ENCODE measurements at regions not wholly inside any gene's neighbourhood (a gene's known extent, or its start where the extent isn't known, plus 50 kb on each side); places are given as distances from the start of the nearest gene placed in this dataset.

DNA sequence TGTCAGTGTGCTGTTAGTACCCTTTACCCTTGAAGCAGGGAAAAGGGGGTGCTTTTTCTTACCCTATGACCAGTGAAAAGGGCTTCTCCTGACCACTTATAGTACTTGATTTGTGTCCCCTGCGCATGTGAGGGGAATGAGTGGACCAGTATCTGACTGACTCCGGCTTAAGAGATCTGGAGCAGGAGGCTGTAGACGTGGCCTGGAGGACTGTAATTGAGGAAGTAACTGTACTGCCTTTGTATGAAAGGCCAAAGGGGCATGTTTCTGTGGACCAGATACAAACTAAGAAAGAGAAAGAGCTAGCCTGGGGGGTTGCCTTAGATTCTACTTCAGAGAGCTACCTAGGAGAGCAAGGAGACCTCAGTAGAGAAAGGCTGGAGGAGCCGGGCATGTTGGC lies 89.9 kb upstream of the TBL1XR1 start (continued):
- TF ChIP-seq, protein P1, sequence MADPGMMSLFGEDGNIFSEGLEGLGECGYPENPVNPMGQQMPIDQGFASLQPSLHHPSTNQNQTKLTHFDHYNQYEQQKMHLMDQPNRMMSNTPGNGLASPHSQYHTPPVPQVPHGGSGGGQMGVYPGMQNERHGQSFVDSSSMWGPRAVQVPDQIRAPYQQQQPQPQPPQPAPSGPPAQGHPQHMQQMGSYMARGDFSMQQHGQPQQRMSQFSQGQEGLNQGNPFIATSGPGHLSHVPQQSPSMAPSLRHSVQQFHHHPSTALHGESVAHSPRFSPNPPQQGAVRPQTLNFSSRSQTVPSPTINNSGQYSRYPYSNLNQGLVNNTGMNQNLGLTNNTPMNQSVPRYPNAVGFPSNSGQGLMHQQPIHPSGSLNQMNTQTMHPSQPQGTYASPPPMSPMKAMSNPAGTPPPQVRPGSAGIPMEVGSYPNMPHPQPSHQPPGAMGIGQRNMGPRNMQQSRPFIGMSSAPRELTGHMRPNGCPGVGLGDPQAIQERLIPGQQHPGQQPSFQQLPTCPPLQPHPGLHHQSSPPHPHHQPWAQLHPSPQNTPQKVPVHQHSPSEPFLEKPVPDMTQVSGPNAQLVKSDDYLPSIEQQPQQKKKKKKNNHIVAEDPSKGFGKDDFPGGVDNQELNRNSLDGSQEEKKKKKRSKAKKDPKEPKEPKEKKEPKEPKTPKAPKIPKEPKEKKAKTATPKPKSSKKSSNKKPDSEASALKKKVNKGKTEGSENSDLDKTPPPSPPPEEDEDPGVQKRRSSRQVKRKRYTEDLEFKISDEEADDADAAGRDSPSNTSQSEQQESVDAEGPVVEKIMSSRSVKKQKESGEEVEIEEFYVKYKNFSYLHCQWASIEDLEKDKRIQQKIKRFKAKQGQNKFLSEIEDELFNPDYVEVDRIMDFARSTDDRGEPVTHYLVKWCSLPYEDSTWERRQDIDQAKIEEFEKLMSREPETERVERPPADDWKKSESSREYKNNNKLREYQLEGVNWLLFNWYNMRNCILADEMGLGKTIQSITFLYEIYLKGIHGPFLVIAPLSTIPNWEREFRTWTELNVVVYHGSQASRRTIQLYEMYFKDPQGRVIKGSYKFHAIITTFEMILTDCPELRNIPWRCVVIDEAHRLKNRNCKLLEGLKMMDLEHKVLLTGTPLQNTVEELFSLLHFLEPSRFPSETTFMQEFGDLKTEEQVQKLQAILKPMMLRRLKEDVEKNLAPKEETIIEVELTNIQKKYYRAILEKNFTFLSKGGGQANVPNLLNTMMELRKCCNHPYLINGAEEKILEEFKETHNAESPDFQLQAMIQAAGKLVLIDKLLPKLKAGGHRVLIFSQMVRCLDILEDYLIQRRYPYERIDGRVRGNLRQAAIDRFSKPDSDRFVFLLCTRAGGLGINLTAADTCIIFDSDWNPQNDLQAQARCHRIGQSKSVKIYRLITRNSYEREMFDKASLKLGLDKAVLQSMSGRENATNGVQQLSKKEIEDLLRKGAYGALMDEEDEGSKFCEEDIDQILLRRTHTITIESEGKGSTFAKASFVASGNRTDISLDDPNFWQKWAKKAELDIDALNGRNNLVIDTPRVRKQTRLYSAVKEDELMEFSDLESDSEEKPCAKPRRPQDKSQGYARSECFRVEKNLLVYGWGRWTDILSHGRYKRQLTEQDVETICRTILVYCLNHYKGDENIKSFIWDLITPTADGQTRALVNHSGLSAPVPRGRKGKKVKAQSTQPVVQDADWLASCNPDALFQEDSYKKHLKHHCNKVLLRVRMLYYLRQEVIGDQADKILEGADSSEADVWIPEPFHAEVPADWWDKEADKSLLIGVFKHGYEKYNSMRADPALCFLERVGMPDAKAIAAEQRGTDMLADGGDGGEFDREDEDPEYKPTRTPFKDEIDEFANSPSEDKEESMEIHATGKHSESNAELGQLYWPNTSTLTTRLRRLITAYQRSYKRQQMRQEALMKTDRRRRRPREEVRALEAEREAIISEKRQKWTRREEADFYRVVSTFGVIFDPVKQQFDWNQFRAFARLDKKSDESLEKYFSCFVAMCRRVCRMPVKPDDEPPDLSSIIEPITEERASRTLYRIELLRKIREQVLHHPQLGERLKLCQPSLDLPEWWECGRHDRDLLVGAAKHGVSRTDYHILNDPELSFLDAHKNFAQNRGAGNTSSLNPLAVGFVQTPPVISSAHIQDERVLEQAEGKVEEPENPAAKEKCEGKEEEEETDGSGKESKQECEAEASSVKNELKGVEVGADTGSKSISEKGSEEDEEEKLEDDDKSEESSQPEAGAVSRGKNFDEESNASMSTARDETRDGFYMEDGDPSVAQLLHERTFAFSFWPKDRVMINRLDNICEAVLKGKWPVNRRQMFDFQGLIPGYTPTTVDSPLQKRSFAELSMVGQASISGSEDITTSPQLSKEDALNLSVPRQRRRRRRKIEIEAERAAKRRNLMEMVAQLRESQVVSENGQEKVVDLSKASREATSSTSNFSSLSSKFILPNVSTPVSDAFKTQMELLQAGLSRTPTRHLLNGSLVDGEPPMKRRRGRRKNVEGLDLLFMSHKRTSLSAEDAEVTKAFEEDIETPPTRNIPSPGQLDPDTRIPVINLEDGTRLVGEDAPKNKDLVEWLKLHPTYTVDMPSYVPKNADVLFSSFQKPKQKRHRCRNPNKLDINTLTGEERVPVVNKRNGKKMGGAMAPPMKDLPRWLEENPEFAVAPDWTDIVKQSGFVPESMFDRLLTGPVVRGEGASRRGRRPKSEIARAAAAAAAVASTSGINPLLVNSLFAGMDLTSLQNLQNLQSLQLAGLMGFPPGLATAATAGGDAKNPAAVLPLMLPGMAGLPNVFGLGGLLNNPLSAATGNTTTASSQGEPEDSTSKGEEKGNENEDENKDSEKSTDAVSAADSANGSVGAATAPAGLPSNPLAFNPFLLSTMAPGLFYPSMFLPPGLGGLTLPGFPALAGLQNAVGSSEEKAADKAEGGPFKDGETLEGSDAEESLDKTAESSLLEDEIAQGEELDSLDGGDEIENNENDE (IDR thresholded peaks at IDR 0.05; ENCODE audit: insufficient replicate concordance, low read length), result no peak
- TF ChIP-seq CHD1 (IDR thresholded peaks at IDR 0.05; ENCODE audit: low read depth, low read length) (no peak), PHF8 (conservative IDR thresholded peaks at IDR 0.05; ENCODE audit: low read depth, low read length) (no peak), SIX5 (IDR thresholded peaks at IDR 0.05; ENCODE audit: low read depth, low read length) (no peak), HDAC2 (IDR thresholded peaks at IDR 0.05; ENCODE audit: borderline replicate concordance in 1 of 2, low read depth in 2 of 2, low read length in 2 of 2) (no peak), SAP30 (IDR thresholded peaks at IDR 0.05; ENCODE audit: insufficient read depth, insufficient replicate concordance, low read length) (no peak), YY1 (IDR thresholded peaks at IDR 0.05; ENCODE audit: low read depth, low read length) (no peak), CTBP2 (IDR thresholded peaks at IDR 0.05; ENCODE audit: borderline replicate concordance, insufficient read depth, insufficient read length, low read length) (no peak), RXRA (IDR thresholded peaks at IDR 0.05; ENCODE audit: insufficient read depth, low read depth, low read length) (no peak), MAFK (IDR thresholded peaks at IDR 0.05; ENCODE audit: low read depth, low read length) (no peak), JUN (IDR thresholded peaks at IDR 0.05; ENCODE audit: low read depth, low read length) (no peak), TEAD4 (IDR thresholded peaks at IDR 0.05; ENCODE audit: low read depth, low read length) (no peak)
